ENCODE measurements at regions not wholly inside any gene's neighbourhood (a gene's known extent, or its start where the extent isn't known, plus 50 kb on each side); places are given as distances from the start of the nearest gene placed in this dataset.

DNA sequence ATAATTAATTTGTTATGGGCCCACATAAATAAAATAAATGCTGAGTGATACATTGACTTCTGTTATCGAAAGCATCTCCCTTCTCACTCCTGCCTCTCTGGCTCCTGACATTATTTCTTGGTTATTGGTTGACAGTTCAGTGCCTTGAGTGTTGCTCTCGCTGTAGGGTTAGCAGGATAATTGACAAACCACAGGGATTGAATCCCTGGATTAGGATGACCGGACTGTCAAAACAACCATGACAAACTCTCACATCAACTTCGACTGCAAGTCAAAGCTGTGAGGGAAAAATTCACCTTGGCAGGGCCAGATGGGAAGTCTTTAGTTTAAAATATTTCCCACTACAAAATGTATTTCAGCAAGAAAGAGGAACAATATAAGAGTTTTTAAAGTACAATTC lies 245.4 kb upstream of the TFAP2D start:
- H3K4me3 ChIP-seq, result no peak overlapping the region
- no peak overlapping the region for H3K27ac ChIP-seq
- TF ChIP-seq, protein P1, sequence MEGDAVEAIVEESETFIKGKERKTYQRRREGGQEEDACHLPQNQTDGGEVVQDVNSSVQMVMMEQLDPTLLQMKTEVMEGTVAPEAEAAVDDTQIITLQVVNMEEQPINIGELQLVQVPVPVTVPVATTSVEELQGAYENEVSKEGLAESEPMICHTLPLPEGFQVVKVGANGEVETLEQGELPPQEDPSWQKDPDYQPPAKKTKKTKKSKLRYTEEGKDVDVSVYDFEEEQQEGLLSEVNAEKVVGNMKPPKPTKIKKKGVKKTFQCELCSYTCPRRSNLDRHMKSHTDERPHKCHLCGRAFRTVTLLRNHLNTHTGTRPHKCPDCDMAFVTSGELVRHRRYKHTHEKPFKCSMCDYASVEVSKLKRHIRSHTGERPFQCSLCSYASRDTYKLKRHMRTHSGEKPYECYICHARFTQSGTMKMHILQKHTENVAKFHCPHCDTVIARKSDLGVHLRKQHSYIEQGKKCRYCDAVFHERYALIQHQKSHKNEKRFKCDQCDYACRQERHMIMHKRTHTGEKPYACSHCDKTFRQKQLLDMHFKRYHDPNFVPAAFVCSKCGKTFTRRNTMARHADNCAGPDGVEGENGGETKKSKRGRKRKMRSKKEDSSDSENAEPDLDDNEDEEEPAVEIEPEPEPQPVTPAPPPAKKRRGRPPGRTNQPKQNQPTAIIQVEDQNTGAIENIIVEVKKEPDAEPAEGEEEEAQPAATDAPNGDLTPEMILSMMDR (IDR thresholded peaks at IDR 0.05), result no peak
- no peak for DNase-seq (ENCODE audit: low spot score)

- Histone ChIP-seq H3K4me3 (no peak overlapping the region), H3K27ac (no peak overlapping the region)
- TF ChIP-seq, protein P1 (IDR thresholded peaks at IDR 0.05), result no peak
- DNase-seq (ENCODE audit: low spot score), result no peak
These were observed 242.3 kb upstream of the TFAP2D start for GRCh38 chr6:50471041-50471440.

GRCh38 chr6:50510361-50510760 lies 203.0 kb upstream of the TFAP2D start:
- TF ChIP-seq, protein P1 (IDR thresholded peaks at IDR 0.05), result no peak
- Histone ChIP-seq H3K27ac (no peak overlapping the region), H3K4me3 (no peak overlapping the region)

DNA sequence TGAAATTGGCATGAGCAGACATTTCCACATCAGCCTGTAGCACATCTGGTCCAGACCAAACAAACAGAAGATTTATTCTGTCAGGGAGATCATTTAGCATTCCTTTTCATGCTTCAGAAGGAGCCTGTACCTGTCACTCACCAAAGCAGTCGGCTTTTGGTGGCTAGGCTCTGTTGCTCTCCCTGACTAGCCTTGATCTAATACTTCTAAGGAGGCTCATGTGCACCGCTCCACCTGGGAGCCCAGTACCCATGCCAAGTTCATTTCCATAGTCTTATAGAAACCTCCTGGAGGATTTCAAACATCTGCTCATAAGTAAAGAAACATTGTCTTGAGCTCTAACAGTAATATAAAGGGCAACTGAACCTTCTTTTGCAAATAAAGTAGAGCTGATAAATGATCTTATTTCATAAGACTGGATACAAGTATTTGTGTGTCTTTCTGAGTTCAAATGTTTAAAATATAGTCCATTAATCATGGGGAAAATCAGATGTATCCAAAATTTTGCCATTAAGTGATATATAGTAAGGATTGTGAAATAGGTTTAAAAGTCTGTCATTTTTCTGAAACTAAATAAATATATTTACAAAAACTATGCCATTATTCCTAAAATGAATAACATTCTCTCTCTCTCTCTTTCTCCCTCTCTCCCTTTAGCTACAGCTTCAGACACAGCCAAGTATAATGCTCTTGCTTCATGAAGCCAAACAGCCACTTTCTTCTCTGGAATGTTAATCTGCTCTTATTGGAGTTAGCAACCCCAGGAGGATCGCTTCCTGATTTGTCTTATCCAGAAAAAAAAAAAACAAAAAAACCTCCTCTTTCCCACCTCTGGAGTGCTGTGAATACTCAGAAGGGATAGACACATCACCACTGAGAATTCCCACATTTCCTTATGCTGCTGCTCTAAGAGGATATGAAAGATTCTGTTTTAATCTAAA lies 192.7 kb upstream of the TFAP2D start:
- Histone ChIP-seq H3K27ac (no peak overlapping the region), H3K4me3 (no peak overlapping the region)
- TF ChIP-seq, protein P1 (IDR thresholded peaks at IDR 0.05), result no peak
- DNase-seq (ENCODE audit: low spot score), result no peak

More at GRCh38 chr6:50510361-50510760, 203.0 kb upstream of the TFAP2D start:
- no peak for DNase-seq (ENCODE audit: low spot score)

- no peak for DNase-seq (ENCODE audit: low spot score)
- no peak overlapping the region for H3K27ac ChIP-seq
- no peak overlapping the region for H3K4me3 ChIP-seq
- TF ChIP-seq, protein P1 (IDR thresholded peaks at IDR 0.05), result no peak
These were observed 189.0 kb upstream of the TFAP2D start for GRCh38 chr6:50524341-50524740.

DNA sequence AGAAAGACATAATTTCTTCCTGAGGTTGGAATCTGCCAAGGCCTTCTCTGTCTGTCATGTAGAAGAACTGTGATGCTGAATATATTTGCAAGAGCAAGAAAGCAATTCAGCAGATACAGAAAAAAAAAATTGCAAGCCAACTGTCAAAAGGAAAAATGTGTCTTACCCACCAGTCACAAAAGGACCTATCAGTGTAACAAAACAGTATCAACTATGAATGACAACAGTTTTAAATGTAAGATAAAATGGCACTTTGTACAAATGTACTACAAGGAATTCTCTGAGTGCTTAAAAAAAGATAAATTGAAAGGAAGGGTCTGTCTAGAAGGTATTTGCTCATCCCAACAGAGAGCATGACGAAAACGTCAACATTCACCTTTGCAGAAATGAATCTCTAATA lies 185.3 kb upstream of the TFAP2D start:
- H3K4me3 ChIP-seq, result no peak overlapping the region
- no peak overlapping the region for H3K27ac ChIP-seq
- no peak for DNase-seq (ENCODE audit: low spot score)
- TF ChIP-seq, protein P1 (IDR thresholded peaks at IDR 0.05), result no peak

GRCh38 chr6:50539447-50539846 lies 173.9 kb upstream of the TFAP2D start:
- H3K4me3 ChIP-seq, result no peak overlapping the region
- DNase-seq (ENCODE audit: low spot score), result no peak
- TF ChIP-seq, protein P1 (IDR thresholded peaks at IDR 0.05), result no peak
- no peak overlapping the region for H3K27ac ChIP-seq
